ENCODE measurements at regions not wholly inside any gene's neighbourhood (a gene's known extent, or its start where the extent isn't known, plus 50 kb on each side); places are given as distances from the start of the nearest gene placed in this dataset.

- no peak for FAIRE-seq
- Histone ChIP-seq H3K4me2 (ENCODE audit: insufficient read depth, low read length) (no peak overlapping the region), H3K79me2 (ENCODE audit: control insufficient read depth, insufficient read depth, low read length) (no peaks in the 10 kb centered on the region), H2AFZ (ENCODE audit: low read depth, low read length) (no peak overlapping the region), H4K20me1 (replicated peaks; ENCODE audit: control insufficient read depth, extremely low read depth, insufficient read depth, low read length) (no peaks in the 10 kb centered on the region), H3K9me3 (replicated peaks; ENCODE audit: control insufficient read depth, insufficient read depth, low read length) (no peaks in the 10 kb centered on the region), H3K4me3 (replicated peaks in 1 of 3; ENCODE audit: insufficient read depth in 1 of 3, low read depth in 1 of 3, low read length in 3 of 3) (no peak overlapping the region), H3K9ac (replicated peaks; ENCODE audit: extremely low read depth, insufficient read depth, low read length) (no peak overlapping the region), H3K36me3 (ENCODE audit: control insufficient read depth in 2 of 2, extremely low read depth in 1 of 2, insufficient read depth in 2 of 2, low read length in 2 of 2) (no peaks in the 10 kb centered on the region), H3K27me3 (ENCODE audit: control insufficient read depth in 2 of 2, insufficient read depth in 2 of 2, low read length in 2 of 2) (no peaks in the 10 kb centered on the region), H3K9me1 (replicated peaks; ENCODE audit: control insufficient read depth, extremely low read depth, insufficient read depth, low read length) (no peaks in the 10 kb centered on the region), H3K27ac (ENCODE audit: insufficient read depth, low read depth, low read length) (no peak overlapping the region), H3K4me1 (ENCODE audit: control insufficient read depth, extremely low read depth, insufficient read depth, low read length) (no peaks in the 10 kb centered on the region)
- no TSS peak for BruUV-seq (replicated peaks)
- ChIA-PET POLR2A (no interaction called here), CTCF (no interaction called here)
- intact Hi-C loops (cut with micrococcal nuclease), result no loop called here
- dilution Hi-C loops (cut with MboI; ENCODE audit: extremely low pct_ligation_motif_present, low sequenced_read_pairs), result no loop called here
- DNase-seq (ENCODE audit: low read depth, low spot score), result no peak
- no peak for TF ChIP-seq POLR2A (IDR thresholded peaks at IDR 0.05; ENCODE audit: low read depth, low read length)
- TF ChIP-seq EZH2 (IDR thresholded peaks at IDR 0.05; ENCODE audit: borderline replicate concordance, low read depth, low read length, severe bottlenecking), result no peak
- TF ChIP-seq CTCF (IDR thresholded peaks at IDR 0.05; ENCODE audit: extremely low read depth in 1 of 2, insufficient read depth in 1 of 2, low read depth in 1 of 2, low read length in 2 of 2), result no peak
- no peak for TF ChIP-seq GATA2 (IDR thresholded peaks at IDR 0.05; ENCODE audit: insufficient read depth, insufficient read length, low read depth, low read length)
- no peak for TF ChIP-seq MAX (IDR thresholded peaks at IDR 0.05; ENCODE audit: insufficient read depth, insufficient read length)
- no peak for TF ChIP-seq JUN (IDR thresholded peaks at IDR 0.05; ENCODE audit: borderline replicate concordance, insufficient read depth, insufficient read length, low read depth)
- TF ChIP-seq MYC (IDR thresholded peaks at IDR 0.05; ENCODE audit: low read depth, low read length), result no peak
- TF ChIP-seq POLR2AphosphoS5 (IDR thresholded peaks at IDR 0.05; ENCODE audit: insufficient read depth, low read depth, low read length), result no peak
- TF ChIP-seq FOS (IDR thresholded peaks at IDR 0.05; ENCODE audit: borderline replicate concordance, insufficient read depth, low read length), result no peak
Observed at GRCh38 chr3:10678796-10679376, 137.1 kb upstream of the SLC6A11 start.
